ENCODE measurements at regions not wholly inside any gene's neighbourhood (a gene's known extent, or its start where the extent isn't known, plus 50 kb on each side); places are given as distances from the start of the nearest gene placed in this dataset.

DNA sequence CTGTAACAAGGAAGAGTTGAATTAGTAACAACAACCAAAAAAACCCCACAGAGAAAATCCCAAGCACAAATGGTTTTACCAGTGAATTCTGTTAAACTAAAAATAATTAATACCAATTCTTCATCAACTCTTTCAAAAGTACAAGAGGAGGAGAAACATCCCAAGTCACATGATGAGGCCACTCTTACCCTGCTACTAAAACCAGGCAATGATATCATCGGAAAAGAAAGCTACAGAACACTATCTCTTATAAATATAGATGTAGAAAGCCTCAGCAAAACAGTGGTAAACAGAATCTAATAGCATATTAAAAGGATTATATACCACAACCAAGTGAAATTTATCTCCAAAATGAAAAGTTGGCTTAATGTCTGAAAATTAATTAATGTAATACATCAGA is 168.1 kb upstream of the SLCO3A1 start:
- no peaks in the 10 kb centered on the region for H3K4me1 ChIP-seq
- no peak overlapping the region for H3K27ac Mint-ChIP-seq (ENCODE audit: unreplicated experiment)
- no peaks in the 10 kb centered on the region for H3K9me3 Mint-ChIP-seq (ENCODE audit: unreplicated experiment)
- ChIA-PET CTCF (no interaction called here), POLR2A (no interaction called here)
- no TSS peak for BruUV-seq (replicated peaks)
- TF ChIP-seq, protein P1, sequence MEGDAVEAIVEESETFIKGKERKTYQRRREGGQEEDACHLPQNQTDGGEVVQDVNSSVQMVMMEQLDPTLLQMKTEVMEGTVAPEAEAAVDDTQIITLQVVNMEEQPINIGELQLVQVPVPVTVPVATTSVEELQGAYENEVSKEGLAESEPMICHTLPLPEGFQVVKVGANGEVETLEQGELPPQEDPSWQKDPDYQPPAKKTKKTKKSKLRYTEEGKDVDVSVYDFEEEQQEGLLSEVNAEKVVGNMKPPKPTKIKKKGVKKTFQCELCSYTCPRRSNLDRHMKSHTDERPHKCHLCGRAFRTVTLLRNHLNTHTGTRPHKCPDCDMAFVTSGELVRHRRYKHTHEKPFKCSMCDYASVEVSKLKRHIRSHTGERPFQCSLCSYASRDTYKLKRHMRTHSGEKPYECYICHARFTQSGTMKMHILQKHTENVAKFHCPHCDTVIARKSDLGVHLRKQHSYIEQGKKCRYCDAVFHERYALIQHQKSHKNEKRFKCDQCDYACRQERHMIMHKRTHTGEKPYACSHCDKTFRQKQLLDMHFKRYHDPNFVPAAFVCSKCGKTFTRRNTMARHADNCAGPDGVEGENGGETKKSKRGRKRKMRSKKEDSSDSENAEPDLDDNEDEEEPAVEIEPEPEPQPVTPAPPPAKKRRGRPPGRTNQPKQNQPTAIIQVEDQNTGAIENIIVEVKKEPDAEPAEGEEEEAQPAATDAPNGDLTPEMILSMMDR (IDR thresholded peaks at IDR 0.05; ENCODE audit: insufficient read depth in 1 of 2, low read depth in 1 of 2, low read length in 1 of 2, severe bottlenecking in 1 of 2, unreplicated experiment in 1 of 2), result no peak
- H3K36me3 ChIP-seq (ENCODE audit: control insufficient read depth, insufficient read depth, low read length), result no peaks in the 10 kb centered on the region
- no peaks in the 10 kb centered on the region for H3K9me3 ChIP-seq
- no peaks in the 10 kb centered on the region for H3K4me1 Mint-ChIP-seq (ENCODE audit: low read depth, unreplicated experiment)
- no peaks in the 10 kb centered on the region; the same call in 1 of the 2 replicates for H3K27me3 ChIP-seq (replicated peaks; ENCODE audit: control insufficient read depth, insufficient read depth, low read length)
- H3K4me3 Mint-ChIP-seq (ENCODE audit: unreplicated experiment), result no peak overlapping the region
- intact Hi-C loops (cut with micrococcal nuclease; ENCODE audit: unreplicated experiment), result no loop called here
- H3K36me3 Mint-ChIP-seq (ENCODE audit: insufficient read depth, unreplicated experiment), result no peaks in the 10 kb centered on the region
- no peak overlapping the region for H3K4me3 ChIP-seq (ENCODE audit: low read depth, low read length)
- no peak for DNase-seq
- H3K27me3 Mint-ChIP-seq (ENCODE audit: insufficient read depth, unreplicated experiment), result peaks cover 3% of the 10 kb centered on the region

DNA sequence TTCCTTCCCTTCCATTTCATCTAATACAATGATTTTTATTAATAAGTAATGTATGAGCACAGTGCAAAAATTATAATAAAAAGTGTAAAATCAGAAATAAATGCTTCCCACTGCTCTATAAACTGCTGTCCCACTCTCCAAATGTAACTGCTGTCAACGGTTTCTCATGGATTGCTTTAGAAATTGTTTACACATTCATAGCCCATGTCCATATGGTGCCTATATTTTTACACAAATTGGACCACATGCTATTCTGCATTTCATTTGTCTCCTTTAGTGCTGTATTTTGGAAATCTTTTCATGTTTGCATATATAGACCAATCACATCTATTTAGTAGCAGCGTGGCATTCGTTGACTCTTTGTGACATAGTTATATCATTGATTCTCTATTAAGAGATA is 164.7 kb upstream of the SLCO3A1 start:
- Histone ChIP-seq H3K4me1 (no peaks in the 10 kb centered on the region), H3K4me3 (ENCODE audit: low read depth, low read length) (no peak overlapping the region), H3K9me3 (no peaks in the 10 kb centered on the region), H3K27me3 (replicated peaks; ENCODE audit: control insufficient read depth, insufficient read depth, low read length) (no peaks in the 10 kb centered on the region), H3K36me3 (ENCODE audit: control insufficient read depth, insufficient read depth, low read length) (no peaks in the 10 kb centered on the region)
- DNase-seq, result no peak
- H3K9me3 Mint-ChIP-seq (ENCODE audit: unreplicated experiment), result no peaks in the 10 kb centered on the region
- intact Hi-C loops (cut with micrococcal nuclease; ENCODE audit: unreplicated experiment), result no loop called here
- H3K36me3 Mint-ChIP-seq (ENCODE audit: insufficient read depth, unreplicated experiment), result no peaks in the 10 kb centered on the region
- H3K27me3 Mint-ChIP-seq (ENCODE audit: insufficient read depth, unreplicated experiment), result peaks cover 3% of the 10 kb centered on the region
- H3K4me3 Mint-ChIP-seq (ENCODE audit: unreplicated experiment), result no peak overlapping the region
- ChIA-PET POLR2A (no interaction called here), CTCF (no interaction called here)
- no peaks in the 10 kb centered on the region for H3K4me1 Mint-ChIP-seq (ENCODE audit: low read depth, unreplicated experiment)
- H3K27ac Mint-ChIP-seq (ENCODE audit: unreplicated experiment), result no peak overlapping the region
- TF ChIP-seq, protein P1 (IDR thresholded peaks at IDR 0.05; ENCODE audit: insufficient read depth in 1 of 2, low read depth in 1 of 2, low read length in 1 of 2, severe bottlenecking in 1 of 2, unreplicated experiment in 1 of 2), result no peak
- BruUV-seq (replicated peaks), result no TSS peak

DNA sequence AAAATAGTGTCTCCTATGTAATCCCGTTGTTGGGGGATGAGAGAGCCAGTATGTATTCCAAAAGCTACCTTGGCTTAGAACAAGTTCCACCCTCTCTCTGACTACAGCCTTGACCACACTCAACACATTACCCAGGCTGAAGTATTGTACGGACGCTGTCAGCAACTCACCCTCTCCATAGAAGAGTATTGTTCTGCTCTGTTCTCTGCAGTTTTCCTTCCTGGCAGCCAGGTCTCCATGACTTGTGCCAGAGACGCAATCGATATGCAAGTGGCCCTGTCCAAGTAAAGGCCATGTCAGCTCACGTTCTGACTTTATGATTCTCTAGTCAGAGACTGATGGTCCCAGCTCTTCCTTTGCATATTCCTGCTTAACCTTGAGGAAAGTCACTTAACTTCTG is 164.1 kb upstream of the SLCO3A1 start:
- ChIA-PET CTCF (no interaction called here), POLR2A (no interaction called here)
- no peak overlapping the region for H3K27ac Mint-ChIP-seq (ENCODE audit: unreplicated experiment)
- Histone ChIP-seq H3K9me3 (no peaks in the 10 kb centered on the region), H3K4me3 (ENCODE audit: low read depth, low read length) (no peak overlapping the region), H3K27me3 (replicated peaks; ENCODE audit: control insufficient read depth, insufficient read depth, low read length) (no peaks in the 10 kb centered on the region), H3K36me3 (ENCODE audit: control insufficient read depth, insufficient read depth, low read length) (no peaks in the 10 kb centered on the region), H3K4me1 (no peaks in the 10 kb centered on the region)
- H3K27me3 Mint-ChIP-seq (ENCODE audit: insufficient read depth, unreplicated experiment), result peaks cover 3% of the 10 kb centered on the region
- BruUV-seq (replicated peaks), result no TSS peak
- intact Hi-C loops (cut with micrococcal nuclease; ENCODE audit: unreplicated experiment), result no loop called here
- H3K9me3 Mint-ChIP-seq (ENCODE audit: unreplicated experiment), result no peaks in the 10 kb centered on the region
- DNase-seq, result no peak
- no peaks in the 10 kb centered on the region for H3K4me1 Mint-ChIP-seq (ENCODE audit: low read depth, unreplicated experiment)
- TF ChIP-seq, protein P1 (IDR thresholded peaks at IDR 0.05; ENCODE audit: insufficient read depth in 1 of 2, low read depth in 1 of 2, low read length in 1 of 2, severe bottlenecking in 1 of 2, unreplicated experiment in 1 of 2), result no peak
- H3K4me3 Mint-ChIP-seq (ENCODE audit: unreplicated experiment), result no peak overlapping the region
- H3K36me3 Mint-ChIP-seq (ENCODE audit: insufficient read depth, unreplicated experiment), result no peaks in the 10 kb centered on the region
